GM18867 (cell line): ENCODE measurements at regions not wholly inside any gene's neighbourhood (a gene's known extent, or its start where the extent isn't known, plus 50 kb on each side); places are given as distances from the start of the nearest gene placed in this dataset.

Experiments
- ATAC-seq: cut with Tn5 transposase; IDR thresholded peaks from one replicate; pipeline ENCODE4 v1.9.1; 2021; ENCODE audit warnings: mild to moderate bottlenecking, moderate library complexity; ENCODE audit not compliant: unreplicated experiment

- no peak for ATAC-seq
Observed at GRCh38 chr10:33126742-33127141, 168.7 kb upstream of the ITGB1 start.

DNA sequence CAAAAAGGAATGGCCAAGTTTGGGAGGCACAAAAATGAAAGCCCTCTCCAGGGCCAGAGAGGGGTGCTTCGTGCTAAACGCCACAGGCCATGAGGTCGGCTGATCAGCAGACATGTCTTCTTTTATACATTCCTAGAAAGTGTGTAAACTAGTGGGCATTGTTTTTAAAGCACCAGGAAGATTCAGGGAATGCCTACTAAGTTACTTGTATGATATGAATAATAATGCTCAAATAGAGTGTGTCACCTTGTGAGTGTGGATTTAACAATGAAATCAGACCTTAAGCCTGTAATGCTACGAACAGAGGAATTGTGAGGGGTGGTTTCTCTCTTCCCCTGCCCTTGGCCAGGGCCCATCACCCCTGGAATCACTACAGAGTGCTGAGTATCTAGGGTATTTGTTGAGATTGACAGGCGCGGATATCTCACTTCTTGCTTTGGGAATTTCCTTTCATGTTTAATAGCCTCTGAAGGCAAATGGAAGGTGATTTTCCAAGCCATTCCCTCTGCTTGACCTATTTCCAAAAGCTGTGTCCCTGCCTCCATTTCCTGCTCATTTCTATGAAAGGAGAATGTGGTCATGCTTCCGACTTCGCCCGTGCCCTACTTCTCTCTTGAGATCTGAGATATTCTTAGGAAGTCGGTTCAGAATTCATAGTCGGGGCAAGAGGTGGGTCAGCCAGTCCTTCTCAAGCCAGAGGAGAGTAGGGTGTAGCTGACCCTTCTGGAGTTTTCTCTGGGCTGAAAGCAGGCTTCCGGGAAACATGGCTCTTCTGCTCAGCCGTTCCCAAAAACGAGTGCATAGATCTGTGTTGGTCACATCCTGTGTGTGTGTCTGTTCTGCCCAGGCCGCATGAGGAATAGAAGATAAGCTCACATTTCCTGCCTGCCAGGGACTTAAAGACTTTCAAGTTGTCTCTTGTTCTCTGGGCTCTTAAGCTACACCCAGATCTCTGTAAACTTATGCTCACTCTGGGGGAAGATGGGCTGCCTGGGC lies 167.8 kb upstream of the ITGB1 start:
- ATAC-seq, result no peak

DNA sequence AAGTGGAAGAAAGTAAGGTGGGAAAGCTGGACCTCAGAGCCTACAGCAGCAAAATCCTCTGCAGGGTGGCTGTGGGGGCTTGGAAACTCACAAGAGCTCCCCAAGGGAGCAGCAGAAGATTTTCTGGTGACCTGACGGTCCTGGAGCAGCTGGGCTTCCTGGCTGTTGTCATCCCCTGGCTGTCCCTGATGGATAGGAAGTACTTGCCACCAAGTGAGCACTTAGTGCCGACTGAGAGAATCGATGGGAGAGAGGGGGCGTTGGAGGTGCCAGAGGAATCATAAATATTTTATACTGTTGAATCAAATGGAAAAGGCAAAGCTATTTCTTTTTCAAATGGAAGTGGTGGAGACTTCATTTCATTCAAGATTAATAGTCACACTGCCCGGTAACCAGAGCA lies 167.1 kb upstream of the ITGB1 start:
- ATAC-seq, result no peak

GRCh38 chr10:33123680-33124079 lies 165.7 kb upstream of the ITGB1 start:
- ATAC-seq, result no peak

DNA sequence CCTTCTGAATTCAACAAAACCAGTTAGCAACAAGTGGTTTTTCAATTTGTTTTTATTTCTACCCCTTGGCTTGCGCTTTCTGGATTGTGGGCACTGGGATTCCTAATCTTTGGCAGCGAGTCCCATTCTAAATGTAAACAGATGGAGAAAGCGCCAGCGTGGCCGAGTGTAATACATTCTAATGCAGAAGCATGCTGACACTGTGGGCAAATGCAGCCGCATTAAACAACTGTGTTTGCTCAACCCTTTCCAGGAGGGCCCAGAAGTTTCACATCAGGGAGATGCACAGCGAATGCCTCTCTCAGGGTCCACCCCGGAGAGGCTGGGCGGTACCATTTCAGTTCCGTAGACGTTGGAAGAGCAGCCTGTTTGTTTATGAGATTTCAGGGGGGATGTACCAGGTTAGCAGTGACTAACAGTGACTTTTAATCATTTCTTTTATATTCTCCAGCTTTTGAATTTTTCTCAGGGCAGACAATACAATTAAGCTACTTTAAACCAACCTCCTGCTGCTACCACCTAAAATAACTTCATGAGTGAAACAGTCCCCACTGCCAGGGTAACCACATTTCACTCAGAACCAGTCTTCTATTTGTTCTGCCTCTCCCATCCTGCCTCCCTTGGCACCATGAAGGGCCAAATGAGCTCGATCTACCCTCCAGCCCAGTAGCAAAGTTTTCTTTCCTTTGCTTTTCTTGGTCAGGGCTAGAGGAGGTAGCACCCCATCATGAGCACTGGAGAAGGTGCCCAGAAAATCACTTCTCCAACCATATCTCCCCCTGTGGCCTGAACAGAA lies 164.2 kb upstream of the ITGB1 start:
- ATAC-seq, result no peak

DNA sequence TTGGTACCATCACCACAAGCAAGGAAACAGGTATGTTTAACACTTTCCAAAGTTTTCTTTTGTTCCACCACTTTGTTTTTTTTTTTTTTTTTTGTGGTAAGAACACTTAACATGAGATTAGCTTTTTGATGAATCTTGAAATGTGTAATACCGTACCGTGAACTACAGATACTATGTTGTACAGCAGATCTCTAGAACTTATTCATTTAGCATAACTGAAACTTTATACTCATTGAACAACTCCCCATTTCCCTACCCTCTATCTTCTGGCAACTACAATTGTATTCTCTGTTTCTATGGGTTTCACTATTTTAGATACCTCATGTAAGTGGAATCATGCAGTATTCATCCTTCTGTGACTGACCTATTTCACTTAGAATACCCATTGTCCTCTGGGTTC lies 162.7 kb upstream of the ITGB1 start:
- no peak for ATAC-seq

DNA sequence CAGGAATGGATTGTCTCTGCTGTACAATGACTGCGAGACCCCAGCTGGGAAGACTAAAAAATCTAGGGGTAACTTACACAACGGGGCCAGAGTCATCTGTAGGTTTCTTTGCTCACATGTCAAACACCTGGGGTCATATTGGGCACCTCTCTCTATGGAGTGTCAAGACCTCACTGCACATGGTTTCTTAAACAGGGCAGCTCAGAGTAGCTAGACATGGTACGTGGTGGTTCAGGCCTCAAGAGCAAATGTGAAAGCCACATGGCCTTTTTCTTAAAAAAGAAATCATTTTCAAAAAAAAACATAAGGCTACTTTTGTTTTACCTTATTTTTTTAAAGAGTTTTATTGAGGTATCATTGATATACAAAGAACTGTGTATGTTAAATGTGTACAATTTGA lies 162.2 kb upstream of the ITGB1 start:
- no peak for ATAC-seq

- peak; percentile 72 for ATAC-seq
Observed at GRCh38 chr10:33117816-33118215, 159.8 kb upstream of the ITGB1 start.

DNA sequence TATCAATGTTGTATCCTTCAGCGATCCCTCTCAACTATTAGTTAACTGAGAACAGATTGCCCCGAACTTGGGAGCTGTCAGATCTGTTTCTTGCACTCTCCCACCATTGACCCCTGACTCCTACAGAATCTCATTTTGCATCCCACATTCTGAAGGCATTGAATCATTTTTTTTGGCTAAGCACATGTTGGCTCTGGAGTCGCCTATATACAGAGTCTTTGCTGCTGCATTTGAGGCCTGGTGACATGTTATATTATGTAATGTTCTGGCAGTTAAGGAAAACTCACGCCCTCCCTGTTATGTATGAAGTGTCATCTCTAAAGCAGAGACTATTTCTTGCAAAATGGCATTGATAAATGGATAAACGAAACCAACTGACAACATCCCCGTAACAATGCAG lies 159.2 kb upstream of the ITGB1 start:
- no peak for ATAC-seq

- ATAC-seq, result no peak
Observed at GRCh38 chr10:33115738-33116719, 158.0 kb upstream of the ITGB1 start.

- no peak for ATAC-seq
Observed at GRCh38 chr10:33114451-33114952, 156.5 kb upstream of the ITGB1 start.

GRCh38 chr10:33113466-33113865 lies 155.4 kb upstream of the ITGB1 start:
- ATAC-seq, result no peak

DNA sequence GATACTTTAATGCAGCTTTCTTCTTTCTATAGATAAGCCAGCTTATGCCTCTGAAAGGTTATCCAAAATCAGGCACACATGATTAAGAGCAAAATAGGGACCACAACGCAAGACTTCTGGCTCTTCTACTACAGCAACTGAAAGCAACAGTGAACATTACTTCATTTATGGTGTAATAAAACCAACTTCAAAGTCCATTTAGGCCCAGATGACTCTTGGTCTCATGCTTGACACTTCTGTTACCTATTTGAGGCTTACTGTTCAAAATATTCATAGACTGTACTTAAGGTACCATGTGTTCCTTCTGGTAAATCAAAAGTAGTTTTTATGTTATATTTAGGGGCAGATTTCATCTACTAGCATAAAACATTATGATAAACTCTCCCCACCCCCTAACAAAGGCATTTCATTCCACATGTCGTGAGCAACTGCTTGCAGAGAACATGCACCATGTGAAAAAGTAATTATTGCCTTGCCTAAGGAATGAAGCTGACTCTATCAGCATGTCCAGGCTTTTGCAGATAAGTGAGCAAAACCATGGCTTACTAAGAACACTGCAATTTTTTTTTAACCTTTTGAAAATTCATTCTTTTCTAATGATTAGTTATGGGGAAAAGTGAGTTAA lies 154.9 kb upstream of the ITGB1 start:
- ATAC-seq, result no peak

GRCh38 chr10:33111488-33112051 lies 153.5 kb upstream of the ITGB1 start:
- no peak for ATAC-seq

DNA sequence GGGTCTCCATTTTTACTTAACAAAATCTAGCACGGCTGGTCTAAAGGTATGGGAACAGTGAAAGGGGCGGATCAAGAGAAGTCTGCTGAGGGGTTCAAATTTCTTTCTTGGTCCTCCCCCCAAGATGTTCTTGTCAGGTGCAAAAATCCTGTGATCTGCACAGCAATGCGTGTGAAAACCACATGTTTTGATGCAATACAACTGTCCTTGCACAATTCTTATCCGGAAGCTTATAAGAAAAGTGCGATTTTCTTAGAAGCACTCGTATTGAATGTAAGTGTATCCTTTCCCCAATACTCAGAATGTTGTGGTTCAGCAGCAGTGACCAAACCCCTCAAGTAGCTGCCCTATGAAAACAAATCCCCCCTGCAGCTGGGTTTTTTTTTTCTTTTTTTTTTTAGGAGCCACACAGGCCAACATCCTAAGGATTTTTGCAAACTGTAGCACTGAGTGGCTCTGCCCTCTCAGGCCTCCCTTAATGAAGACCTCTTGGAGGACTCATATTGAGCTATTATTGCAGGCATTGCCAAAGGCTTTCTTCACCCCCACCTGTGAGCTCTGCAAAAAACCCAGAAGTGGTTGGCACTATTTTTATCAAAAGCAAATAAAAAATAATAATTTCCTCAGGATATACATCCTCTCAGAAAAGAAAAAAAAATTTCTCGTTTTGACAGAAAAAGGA lies 151.9 kb upstream of the ITGB1 start:
- ATAC-seq, result no peak

DNA sequence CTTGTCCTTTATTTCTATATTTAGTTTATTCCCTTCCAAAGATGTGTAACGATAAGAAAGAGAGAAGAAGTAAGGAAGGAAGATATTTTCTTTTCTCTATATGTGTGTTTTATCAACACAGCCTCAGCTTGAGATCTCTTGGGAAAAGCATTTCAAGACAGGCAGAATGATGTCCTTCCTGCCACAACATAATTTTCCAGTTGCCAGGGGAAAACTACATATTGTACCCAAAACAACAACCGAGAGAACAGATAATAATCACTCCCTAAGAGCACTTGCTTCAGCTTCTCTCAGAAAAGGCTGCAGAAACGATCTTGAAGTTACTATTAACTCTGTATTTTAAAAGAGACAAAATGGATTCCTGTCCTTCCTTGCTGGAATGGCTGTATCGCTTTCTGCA lies 151.4 kb upstream of the ITGB1 start:
- no peak for ATAC-seq

DNA sequence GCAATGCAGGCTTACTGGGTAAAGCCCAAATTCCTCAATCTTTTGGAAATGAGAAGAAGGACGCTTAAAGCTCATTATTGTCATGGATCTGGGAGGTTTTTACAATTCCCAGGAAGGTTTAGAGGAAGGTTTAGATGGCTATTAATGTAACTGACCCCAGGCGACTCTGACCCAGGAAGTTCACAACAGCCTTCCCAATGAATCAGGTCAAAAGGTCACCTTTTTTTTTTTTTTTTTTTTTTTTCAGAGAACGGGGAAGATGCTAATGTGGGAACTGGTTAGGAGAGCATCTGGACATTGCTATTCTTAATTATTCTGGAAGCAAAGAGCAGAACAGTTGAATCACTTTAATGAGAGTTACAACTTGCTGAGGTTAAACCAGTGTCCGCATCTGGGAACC lies 149.9 kb upstream of the ITGB1 start:
- no peak for ATAC-seq

DNA sequence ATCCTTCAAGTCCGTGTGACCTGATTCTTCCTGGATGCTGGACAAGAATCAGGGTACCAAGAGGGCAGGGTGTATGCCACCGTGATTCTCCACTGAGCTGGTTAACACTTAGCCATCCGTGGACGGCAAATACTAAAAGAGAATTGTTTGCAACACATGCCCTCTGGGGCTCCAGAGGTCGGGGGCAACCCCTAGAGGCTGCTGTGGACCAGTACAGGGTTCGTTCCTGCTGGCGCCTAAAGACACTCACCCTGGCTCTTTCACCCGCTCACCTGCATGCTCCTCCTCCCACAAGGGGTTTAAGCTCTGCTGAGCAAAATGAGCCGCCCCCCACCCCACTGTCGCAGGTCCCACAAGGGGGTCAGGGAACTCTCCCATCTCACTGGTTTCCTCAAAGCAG lies 148.7 kb upstream of the ITGB1 start:
- no peak for ATAC-seq

DNA sequence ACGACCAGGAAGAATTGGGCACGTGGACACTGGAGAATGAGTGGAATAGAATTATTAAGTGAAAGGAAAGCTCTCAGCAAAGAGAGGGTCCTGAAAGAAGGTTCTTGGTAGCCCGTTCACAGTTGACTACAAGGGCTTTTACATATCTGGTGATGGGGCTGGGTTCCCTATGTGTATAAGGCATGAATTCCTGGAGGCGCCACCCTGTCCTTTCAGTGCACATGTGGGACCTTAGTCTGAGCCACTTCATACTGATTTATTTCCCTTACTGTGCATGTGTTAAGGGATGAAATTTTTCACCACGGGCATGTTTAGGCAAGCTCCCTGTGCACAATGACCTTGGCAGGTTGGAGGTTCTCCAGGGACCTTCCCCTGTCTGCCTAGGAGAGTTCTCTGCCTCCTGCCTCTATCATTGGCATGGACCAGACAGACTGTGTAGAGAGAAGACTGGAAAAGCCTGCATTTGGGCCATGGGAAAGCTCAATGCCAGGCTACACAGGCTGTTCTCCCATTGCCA lies 145.9 kb upstream of the ITGB1 start:
- ATAC-seq, result no peak
